H54 (cell line): ENCODE measurements at regions not wholly inside any gene's neighbourhood (a gene's known extent, or its start where the extent isn't known, plus 50 kb on each side); places are given as distances from the start of the nearest gene placed in this dataset.

Source experiments
- DNase-seq: peaks from one replicate; pipeline ENCODE4 v3.0.0; 2011; ENCODE audit warnings: low spot score, mixed read lengths; ENCODE audit not compliant: insufficient read length
- FAIRE-seq: peaks from 3 replicates; lab custom pipeline; 2011; peaks lifted over from hg19 to GRCh38; lab: Jason Lieb, UNC
- POLR2A ChIP-seq: IDR thresholded peaks from 2 replicates; pipeline ENCODE4 v1.6.1; 2011; ENCODE audit warnings: low read depth, mild to moderate bottlenecking, low read length

DNA sequence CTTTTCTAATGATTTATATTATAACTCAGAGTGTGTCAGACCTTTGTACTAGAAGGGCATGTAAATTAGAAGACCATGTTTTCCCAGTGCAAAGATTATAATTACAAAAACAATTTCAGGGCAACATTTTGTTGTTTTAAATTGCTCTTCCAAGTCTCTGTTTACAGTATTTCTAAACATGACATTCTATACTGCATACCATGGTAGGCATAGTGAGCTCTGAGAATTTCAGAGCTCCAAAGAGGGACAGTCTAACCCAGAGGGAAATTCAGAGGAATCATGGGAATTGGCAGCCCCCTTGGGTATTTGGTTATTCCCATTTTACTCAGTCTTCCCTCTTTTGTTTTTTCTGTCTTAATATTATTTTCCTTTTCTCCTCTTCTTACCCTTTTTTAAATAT is 361.5 kb upstream of the SEMA6D start:
- DNase-seq (no peak), FAIRE-seq (no peak)
- no peak for TF ChIP-seq POLR2A

DNA sequence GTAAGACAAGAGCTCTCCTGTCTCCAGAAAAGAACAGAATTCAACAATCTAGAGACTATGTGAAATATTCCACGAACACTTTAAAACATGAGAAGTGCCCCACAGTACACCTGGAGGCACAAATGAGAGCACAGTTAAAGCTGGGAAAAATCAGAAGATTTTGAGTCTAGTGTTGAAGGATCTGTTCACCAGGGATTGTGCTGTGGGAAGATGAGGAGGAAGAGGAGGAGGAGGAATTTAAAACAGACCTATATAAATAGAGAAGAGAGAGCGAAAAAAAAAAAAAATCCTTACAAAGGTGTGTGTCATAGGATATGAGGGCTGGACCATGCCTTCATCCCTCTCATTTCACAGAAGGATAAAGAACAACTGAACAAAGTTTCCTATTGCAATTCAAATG is 361.0 kb upstream of the SEMA6D start:
- TF ChIP-seq POLR2A = no peak
- DNase-seq = no peak
- FAIRE-seq = no peak

DNA sequence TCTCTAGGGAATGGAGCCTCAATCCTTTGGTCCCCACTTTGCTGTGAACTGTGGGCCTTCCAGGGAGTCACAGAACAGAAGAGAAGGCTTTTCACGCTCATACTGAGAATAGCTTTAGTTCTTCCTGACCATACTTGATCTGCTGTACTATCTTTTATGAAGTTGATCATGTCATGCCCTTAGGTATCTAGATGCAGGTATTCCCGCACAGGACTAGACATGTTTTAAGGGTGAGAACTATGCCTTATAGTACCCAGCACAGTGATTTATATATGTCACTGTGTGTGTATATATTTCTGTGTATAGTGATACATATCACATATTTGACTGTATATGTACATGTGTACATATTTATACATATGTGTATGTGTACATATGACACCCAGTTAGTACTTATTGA is 358.4 kb upstream of the SEMA6D start:
- no peak for TF ChIP-seq POLR2A
- FAIRE-seq (no peak), DNase-seq (no peak)

DNA sequence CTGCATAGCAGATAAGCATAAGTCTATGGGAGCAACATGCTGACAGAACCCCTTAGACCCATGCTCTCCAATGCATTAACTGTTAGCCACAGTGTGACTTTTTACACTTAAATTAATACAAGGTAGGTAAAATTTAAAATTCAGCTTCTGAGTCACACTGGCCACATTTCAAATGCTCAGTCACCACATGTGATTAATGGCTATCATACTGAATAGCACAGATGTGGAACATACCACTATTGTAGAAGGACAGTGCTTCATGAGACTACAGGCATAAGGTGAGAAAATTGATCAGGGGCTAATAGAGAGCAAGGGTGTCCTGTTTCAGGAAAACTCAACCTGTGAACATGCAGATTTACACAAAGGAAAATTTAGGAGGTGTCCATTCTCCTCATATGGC is 357.0 kb upstream of the SEMA6D start:
- TF ChIP-seq POLR2A = no peak
- no peak for FAIRE-seq

DNA sequence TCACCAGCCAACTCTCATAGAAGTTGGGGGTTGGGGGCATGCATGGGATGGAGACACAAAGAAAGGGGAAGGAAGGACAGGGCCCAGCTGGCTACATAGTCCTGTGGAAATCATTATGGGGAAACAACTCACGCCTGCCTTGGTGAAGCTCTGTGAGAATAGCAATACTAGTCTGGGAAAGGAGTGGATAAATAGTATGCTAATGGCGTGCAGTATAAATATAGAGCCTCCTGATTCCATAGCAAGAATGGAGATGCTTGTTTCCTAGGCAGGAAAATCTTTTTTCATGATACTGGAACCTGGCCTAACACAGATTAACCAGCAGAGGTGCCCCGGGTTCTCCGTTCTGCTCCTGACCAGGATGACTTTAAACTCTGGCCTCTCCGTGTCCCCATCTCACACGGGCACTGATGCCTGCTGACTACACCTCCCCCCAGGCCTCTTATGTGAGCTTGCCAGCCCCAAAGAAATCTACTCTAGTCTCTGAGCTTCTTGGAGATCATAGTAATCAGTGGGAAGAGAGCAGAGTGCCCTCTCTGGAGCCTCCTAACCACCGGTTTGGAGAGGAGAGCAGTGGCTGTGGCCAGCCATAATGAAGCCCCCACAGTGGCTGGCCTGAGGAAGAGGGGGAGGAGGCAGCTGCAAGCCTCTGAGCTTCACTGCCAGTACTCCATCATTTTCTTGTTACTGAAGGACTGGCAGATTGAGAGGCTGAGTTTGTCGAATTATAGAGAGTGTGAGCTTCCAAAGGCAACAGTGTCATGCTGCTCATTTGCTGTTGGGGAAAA is 355.0 kb upstream of the SEMA6D start:
- no peak for FAIRE-seq
- DNase-seq = no peak

More for the DNA sequence above, 357.0 kb upstream of the SEMA6D start:
- DNase-seq = no peak

DNA sequence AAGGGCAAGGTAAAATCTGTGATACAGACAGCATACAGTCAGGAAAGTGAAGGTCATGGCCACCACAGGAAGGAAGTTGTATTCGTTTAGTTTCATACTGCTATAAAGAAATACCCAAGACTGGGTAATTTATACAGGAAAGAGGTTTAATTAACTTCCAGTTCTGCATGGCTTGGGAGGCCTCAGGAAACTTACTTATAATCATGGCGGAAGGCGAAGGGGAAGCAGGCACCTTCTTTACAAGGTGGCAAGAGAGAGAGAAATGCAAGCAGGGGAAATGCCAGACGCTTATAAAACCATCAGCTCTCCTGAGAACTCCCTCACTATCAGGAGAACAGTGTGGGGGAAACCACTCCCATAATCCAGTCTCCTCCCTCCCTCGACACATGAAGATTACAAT is 353.7 kb upstream of the SEMA6D start:
- FAIRE-seq (no peak), DNase-seq (no peak)
- no peak for TF ChIP-seq POLR2A

More for the DNA sequence above, 355.0 kb upstream of the SEMA6D start:
- TF ChIP-seq POLR2A = no peak

DNA sequence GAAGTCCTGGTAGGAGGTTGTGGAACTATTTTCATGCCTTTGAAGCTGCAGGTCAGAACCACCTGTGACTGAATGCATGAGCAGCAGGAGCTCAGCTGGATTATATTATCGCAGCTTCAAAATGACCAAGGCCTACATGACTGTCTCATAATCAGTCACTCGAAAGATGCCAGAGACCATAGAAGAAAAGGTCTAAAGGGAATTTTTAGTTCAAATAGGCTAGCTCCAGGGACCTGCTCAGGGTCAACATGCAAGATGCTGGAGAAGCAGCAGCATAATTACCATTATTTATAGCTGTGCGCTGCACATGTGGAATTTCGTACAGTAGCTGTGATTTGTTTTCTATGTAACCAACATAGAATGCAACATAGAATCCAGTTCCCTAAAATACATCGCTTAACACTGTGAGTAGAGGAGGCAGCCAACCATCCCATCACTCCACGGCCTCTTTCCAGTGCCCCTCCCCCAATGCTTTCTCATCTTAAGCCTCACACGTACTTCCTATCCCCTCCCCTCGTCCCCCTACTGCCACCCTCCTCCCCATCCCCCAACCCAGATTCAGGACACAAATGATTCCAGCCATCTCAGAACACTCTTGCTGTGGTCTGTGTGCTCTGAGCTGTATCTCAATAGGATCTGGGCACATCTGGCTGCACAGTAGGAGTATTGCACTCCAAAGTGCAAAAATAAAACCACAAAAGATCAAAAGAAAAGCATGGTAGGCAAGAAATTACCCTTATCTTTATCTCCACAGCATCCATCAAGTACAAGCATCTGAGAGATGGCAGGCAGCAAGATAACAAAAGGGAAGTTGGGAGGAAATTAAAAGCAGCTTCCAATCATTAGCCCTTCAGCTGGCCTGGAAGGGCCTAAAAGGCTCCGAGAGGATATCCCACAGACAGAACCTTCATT is 352.8 kb upstream of the SEMA6D start:
- FAIRE-seq = no peak
- DNase-seq = no peak
- TF ChIP-seq POLR2A = no peak

DNA sequence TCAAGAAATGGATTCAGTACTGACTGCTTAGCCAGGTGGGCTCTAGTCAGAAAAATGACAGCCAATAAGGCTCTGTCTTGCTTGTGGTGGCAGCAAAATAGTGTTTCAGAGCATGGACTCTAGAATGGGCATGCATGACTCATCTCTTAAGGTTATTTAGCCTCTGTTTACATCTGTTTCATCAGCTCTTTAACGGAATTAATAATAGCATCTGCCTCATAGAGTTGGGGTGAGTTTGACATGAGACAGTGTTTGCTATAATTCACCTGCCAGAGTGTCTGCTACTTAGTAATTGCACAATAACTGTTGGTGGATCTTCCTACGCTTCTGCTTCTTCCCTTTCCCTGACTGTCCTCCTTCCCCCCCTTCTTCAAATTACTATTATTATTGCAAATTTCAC is 350.4 kb upstream of the SEMA6D start:
- TF ChIP-seq POLR2A = no peak
- no peak for FAIRE-seq
- no peak for DNase-seq

DNA sequence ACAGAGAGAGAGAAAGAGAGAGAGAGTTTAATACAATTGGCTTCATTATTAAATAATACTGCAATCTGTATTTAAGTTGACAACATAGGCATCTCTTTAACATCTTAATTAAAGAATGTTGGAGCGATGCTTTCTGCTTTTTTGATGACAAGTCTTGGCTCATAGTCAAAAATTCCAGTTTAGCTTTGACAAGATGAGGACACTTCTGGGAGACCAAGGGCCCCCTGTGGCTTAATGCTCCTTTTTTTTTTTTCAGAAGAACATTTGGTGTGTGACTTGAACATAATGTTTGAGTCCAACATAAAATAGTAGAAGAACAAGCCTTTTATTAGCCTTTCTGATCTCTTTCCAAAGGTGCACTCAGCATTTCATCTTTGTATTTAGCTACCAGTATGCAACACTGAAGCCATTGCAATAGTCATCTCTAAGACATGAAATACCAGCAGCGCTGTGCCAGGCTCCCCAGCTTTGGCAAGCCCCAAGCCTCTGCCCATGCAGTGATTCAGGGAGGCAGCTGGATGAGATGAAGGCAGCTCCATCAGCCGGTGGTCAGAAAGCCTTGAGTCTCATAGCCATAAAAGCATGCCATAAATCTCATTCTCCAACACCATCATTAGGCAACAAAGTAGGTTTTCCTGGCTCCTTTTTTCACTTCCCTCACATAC is 349.4 kb upstream of the SEMA6D start:
- TF ChIP-seq POLR2A = no peak
- DNase-seq (no peak), FAIRE-seq (no peak)

DNA sequence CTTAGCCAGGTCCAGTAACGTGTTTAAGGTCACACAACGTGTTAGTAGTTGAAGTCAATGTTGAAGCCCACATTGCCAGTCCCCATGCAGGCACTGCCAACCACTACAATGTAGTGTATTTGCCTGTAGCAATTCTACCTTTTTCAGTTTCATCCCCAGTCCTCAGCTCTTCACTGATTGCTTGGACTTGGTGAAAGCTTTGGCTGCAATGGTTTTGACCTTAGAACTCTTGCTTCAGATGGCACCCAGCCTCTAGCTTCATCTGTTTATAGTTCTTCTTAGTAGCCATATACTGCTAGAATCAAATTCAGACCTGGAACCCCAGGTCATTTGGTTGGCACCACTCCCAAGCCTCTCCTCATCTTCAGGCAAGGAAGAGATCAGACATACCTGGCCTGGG is 345.4 kb upstream of the SEMA6D start:
- no peak for TF ChIP-seq POLR2A
- FAIRE-seq (no peak), DNase-seq (no peak)

DNA sequence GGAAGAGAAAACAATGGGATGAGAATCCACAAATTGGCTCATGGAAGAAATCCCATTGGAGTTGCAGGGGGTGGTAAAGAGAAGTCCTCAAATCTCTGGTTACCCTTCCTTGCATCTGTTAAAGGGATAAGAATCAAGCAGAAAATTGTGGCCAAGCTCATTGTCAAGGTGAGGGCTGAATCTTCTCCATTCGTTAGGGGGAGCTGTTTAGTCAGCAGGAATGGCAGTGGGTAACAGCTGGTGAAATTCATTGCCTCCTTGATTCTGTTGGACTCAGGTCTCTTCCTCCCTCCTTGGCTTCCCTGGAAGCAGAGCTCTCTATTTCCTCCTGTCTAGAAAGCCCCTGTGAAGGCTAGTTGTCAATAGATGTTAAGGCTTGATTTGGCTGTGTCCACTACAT is 343.1 kb upstream of the SEMA6D start:
- DNase-seq (no peak), FAIRE-seq (no peak)
- TF ChIP-seq POLR2A = no peak

DNA sequence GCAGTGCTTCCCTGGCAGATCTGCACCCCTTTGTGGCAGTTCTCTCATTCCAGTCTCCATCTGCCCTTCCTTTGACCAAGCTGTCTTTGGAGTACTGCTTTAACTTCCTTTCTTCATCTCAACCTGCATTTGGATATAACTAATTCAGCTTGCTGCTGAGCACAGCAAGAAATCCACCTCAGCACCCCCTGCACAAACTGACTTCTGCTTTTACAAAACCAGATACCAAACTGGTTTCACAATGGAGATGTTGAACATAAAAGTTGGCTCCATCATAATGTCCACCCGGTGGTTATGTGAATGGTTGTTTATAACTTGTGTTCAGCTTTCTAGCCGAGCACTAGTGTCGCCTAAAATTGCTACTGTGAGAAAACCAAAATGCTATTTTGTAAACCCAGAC is 341.1 kb upstream of the SEMA6D start:
- DNase-seq = no peak
- TF ChIP-seq POLR2A = no peak
- no peak for FAIRE-seq

DNA sequence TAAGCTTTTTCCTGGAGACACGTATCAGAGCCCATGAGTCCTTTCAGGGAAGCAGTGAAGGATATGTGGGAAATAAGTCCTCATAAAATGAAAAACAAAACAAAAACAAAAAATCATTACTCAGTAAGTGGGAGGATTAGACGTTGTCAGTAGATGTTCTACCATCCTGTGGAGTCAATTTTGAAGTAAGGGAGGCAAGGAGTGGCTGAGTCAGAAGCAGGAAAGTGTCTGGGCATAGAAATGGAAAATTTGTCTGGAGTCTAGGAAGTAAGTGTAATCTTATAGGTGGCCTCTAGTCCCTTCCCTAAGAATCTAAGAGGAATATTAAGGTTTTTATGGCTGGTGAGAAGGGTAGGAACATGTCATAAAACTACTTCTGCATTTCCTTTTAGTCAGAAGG is 339.8 kb upstream of the SEMA6D start:
- no peak for FAIRE-seq
- DNase-seq = no peak
- no peak for TF ChIP-seq POLR2A

DNA sequence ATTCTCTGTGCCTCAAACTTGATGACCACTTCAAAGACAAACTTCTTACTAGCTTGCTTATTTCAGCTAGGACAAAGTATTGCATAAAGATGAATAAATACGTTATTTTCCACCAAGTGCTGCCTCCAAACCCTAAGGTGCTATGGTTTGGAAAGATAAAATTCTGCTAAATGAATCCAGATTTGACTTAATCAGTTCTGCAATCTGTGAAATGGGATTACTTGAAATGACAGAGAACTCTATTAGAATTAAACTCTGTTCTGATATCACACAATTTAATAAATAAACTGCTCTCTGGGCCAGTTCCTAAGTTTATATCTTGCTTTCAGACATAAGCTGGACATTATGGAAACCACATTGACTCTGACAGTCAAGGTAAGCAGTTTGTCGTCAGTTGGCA is 338.8 kb upstream of the SEMA6D start:
- DNase-seq = no peak
- no peak for TF ChIP-seq POLR2A
- no peak for FAIRE-seq
